ENCODE measurements at regions not wholly inside any gene's neighbourhood (a gene's known extent, or its start where the extent isn't known, plus 50 kb on each side); places are given as distances from the start of the nearest gene placed in this dataset.

DNA sequence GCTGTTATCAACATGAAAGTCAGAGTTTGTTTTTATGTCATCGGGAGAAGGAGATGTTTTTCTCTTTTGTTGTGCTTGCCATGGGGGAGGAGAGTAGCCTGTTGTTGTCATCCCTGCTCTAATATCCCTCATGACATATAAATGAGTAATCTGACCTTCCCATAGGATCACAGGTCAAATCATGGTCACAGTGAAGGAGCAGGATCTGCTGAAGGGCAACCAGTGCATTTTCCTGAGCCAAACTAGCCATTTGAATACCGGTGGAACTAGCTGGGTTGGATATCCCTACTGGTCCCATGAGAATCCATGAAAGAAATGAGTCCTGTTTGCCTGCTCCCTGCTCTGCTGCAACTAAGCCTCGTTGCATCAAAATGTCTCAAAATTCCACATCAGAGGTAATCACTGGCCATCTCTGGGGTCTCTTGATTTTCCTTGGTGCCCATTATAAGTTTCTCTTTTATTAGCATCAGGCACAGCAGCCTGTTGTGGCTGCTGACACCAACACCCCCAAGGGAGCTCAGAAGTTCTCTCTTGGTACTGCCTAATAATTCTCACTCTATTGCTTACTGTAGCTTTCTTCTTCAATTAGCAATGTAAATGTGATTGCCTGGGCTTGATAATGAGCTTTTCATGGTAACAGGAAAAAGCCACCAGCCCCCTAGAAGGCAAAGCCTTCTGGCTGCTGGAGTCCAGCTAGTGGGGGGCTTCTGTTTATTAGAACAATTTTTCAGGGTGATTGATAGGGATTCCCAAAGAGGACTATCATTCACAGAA is 211.4 kb upstream of the ERCC4 start:
- Histone ChIP-seq H3K4me3 (no peak overlapping the region), H3K27me3 (no peaks in the 10 kb centered on the region), H3K4me2 (no peak overlapping the region), H3K9me3 (ENCODE audit: low read depth) (no peaks in the 10 kb centered on the region), H3K36me3 (replicated peaks; ENCODE audit: insufficient read depth, low read depth) (no peaks in the 10 kb centered on the region), H3K9me2 (replicated peaks; ENCODE audit: insufficient read depth) (no peaks in the 10 kb centered on the region), H2AFZ (no peak overlapping the region), H3K27ac (no peak overlapping the region), H3K4me1 (ENCODE audit: insufficient read depth) (no peaks in the 10 kb centered on the region), H4K20me1 (ENCODE audit: insufficient read depth, poor library complexity, severe bottlenecking) (no peaks in the 10 kb centered on the region), H3K79me2 (no peaks in the 10 kb centered on the region)
- WGBS (ENCODE audit: low lambda C conversion rate, missing lambda C conversion rate), result 50% methylated on average over 3 of the region's 3 CpGs
- TF ChIP-seq, protein P1, sequence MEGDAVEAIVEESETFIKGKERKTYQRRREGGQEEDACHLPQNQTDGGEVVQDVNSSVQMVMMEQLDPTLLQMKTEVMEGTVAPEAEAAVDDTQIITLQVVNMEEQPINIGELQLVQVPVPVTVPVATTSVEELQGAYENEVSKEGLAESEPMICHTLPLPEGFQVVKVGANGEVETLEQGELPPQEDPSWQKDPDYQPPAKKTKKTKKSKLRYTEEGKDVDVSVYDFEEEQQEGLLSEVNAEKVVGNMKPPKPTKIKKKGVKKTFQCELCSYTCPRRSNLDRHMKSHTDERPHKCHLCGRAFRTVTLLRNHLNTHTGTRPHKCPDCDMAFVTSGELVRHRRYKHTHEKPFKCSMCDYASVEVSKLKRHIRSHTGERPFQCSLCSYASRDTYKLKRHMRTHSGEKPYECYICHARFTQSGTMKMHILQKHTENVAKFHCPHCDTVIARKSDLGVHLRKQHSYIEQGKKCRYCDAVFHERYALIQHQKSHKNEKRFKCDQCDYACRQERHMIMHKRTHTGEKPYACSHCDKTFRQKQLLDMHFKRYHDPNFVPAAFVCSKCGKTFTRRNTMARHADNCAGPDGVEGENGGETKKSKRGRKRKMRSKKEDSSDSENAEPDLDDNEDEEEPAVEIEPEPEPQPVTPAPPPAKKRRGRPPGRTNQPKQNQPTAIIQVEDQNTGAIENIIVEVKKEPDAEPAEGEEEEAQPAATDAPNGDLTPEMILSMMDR (IDR thresholded peaks at IDR 0.05; ENCODE audit: poor library complexity), result no peak
- TF ChIP-seq EZH2phosphoT487 (IDR thresholded peaks at IDR 0.05; ENCODE audit: low read depth, severe bottlenecking, unreplicated experiment) (no peak), EZH2 (IDR thresholded peaks at IDR 0.05; ENCODE audit: borderline replicate concordance) (no peak)
- no peak for DNase-seq (ENCODE audit: low spot score)

DNA sequence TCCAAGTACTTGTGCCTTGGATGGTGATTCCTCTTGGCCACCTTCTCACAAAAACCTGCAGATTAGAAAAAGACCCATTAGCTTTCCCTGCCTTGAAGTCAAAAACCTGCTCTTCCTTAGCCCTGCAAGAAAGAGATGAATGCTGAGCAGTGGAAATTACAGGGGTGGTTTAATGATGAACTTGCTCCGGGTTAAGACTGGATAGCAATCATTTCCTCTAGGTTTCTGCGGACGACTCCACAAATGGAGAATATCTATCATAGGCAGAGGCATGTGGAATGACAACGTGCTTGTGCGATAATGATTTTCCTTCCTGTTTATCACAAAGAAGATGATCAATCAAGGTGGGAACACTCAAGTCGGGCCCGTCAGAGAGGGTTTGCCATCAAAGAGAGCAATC is 201.2 kb upstream of the ERCC4 start:
- TF ChIP-seq EZH2 (IDR thresholded peaks at IDR 0.05; ENCODE audit: borderline replicate concordance) (no peak), EZH2phosphoT487 (IDR thresholded peaks at IDR 0.05; ENCODE audit: low read depth, severe bottlenecking, unreplicated experiment) (no peak)
- TF ChIP-seq, protein P1 (IDR thresholded peaks at IDR 0.05; ENCODE audit: poor library complexity), result no peak
- Histone ChIP-seq H3K27me3 (no peaks in the 10 kb centered on the region), H4K20me1 (ENCODE audit: insufficient read depth, poor library complexity, severe bottlenecking) (no peaks in the 10 kb centered on the region), H3K9me3 (ENCODE audit: low read depth) (no peaks in the 10 kb centered on the region), H3K9me2 (replicated peaks; ENCODE audit: insufficient read depth) (no peaks in the 10 kb centered on the region), H2AFZ (no peak overlapping the region), H3K36me3 (replicated peaks; ENCODE audit: insufficient read depth, low read depth) (no peaks in the 10 kb centered on the region), H3K4me1 (ENCODE audit: insufficient read depth) (no peaks in the 10 kb centered on the region), H3K27ac (no peak overlapping the region), H3K79me2 (no peaks in the 10 kb centered on the region), H3K4me2 (no peak overlapping the region), H3K4me3 (no peak overlapping the region)
- no peak for DNase-seq (ENCODE audit: low spot score)
- 76% methylated on average over 7 of the region's 7 CpGs for WGBS (ENCODE audit: low lambda C conversion rate, missing lambda C conversion rate)

DNA sequence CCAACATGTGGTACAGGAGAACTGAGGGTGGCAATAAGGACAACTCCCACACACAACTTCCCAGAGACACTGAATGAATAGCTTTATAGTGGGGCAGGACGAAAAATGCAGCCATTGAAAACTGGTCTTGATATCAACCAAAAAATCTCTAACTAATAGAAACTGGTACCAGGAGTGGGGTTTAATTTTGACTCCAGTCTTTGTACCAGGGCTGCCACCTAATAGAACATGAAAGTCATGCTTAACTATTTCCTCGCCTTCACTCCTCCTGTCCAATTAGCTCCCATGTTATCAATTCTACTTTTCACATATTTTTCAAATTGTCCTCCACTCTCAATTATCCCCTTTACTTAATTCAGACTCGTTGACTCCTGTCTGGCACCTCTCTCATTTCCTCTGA is 192.0 kb upstream of the ERCC4 start:
- Histone ChIP-seq H3K79me2 (no peaks in the 10 kb centered on the region), H3K9me2 (replicated peaks; ENCODE audit: insufficient read depth) (no peaks in the 10 kb centered on the region), H3K27me3 (no peaks in the 10 kb centered on the region), H3K4me2 (no peak overlapping the region), H3K4me1 (ENCODE audit: insufficient read depth) (no peaks in the 10 kb centered on the region), H3K4me3 (no peak overlapping the region), H3K36me3 (replicated peaks; ENCODE audit: insufficient read depth, low read depth) (no peaks in the 10 kb centered on the region), H2AFZ (no peak overlapping the region), H3K27ac (no peak overlapping the region), H4K20me1 (ENCODE audit: insufficient read depth, poor library complexity, severe bottlenecking) (no peaks in the 10 kb centered on the region), H3K9me3 (ENCODE audit: low read depth) (no peaks in the 10 kb centered on the region)
- 71% methylated on average over 3 of the region's 3 CpGs for WGBS (ENCODE audit: low lambda C conversion rate, missing lambda C conversion rate)
- no peak for DNase-seq (ENCODE audit: low spot score)
- TF ChIP-seq EZH2phosphoT487 (IDR thresholded peaks at IDR 0.05; ENCODE audit: low read depth, severe bottlenecking, unreplicated experiment), result no peak
- TF ChIP-seq, protein P1 (IDR thresholded peaks at IDR 0.05; ENCODE audit: poor library complexity), result no peak
- no peak for TF ChIP-seq EZH2 (IDR thresholded peaks at IDR 0.05; ENCODE audit: borderline replicate concordance)

Measured in hepatocyte (in vitro differentiated cells).